ENCODE measurements at regions not wholly inside any gene's neighbourhood (a gene's known extent, or its start where the extent isn't known, plus 50 kb on each side); places are given as distances from the start of the nearest gene placed in this dataset.
A peak's percentile ranks its signal among the peaks of the same experiment; 100 is the strongest.

- TF ChIP-seq, protein P1, sequence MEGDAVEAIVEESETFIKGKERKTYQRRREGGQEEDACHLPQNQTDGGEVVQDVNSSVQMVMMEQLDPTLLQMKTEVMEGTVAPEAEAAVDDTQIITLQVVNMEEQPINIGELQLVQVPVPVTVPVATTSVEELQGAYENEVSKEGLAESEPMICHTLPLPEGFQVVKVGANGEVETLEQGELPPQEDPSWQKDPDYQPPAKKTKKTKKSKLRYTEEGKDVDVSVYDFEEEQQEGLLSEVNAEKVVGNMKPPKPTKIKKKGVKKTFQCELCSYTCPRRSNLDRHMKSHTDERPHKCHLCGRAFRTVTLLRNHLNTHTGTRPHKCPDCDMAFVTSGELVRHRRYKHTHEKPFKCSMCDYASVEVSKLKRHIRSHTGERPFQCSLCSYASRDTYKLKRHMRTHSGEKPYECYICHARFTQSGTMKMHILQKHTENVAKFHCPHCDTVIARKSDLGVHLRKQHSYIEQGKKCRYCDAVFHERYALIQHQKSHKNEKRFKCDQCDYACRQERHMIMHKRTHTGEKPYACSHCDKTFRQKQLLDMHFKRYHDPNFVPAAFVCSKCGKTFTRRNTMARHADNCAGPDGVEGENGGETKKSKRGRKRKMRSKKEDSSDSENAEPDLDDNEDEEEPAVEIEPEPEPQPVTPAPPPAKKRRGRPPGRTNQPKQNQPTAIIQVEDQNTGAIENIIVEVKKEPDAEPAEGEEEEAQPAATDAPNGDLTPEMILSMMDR (IDR thresholded peaks at IDR 0.05; ENCODE audit: insufficient read depth, low read length): no peak
- no peak for DNase-seq (ENCODE audit: low read depth)
- H3K4me3 ChIP-seq (ENCODE audit: low read depth, low read length): no peak overlapping the region
Measured at GRCh38 chr6:95417856-95418255, 159.5 kb upstream of the MANEA start.

DNA sequence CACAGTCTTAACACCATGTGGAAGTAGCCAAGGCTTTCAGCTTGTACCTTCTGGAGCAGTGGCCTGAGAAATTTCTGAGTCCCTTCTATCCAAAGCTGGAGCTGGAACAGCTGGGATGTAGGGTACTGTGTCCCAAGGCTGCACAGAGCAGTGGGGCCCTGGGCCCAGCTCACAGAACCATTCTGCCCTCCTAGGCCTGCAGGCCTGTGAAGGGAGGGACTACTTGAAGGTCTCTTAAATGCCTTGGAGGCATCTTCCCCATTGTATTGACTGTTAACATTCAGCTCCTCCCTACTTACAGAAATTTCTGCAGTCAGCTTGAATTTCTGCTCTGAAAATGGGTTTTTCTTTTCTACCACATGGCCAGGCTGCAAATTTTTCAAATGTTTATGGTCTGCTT, 156.5 kb upstream of the MANEA start:
- H3K4me3 ChIP-seq (ENCODE audit: low read depth, low read length): no peak overlapping the region
- TF ChIP-seq, protein P1 (IDR thresholded peaks at IDR 0.05; ENCODE audit: insufficient read depth, low read length): no peak
- no peak for DNase-seq (ENCODE audit: low read depth)

DNA sequence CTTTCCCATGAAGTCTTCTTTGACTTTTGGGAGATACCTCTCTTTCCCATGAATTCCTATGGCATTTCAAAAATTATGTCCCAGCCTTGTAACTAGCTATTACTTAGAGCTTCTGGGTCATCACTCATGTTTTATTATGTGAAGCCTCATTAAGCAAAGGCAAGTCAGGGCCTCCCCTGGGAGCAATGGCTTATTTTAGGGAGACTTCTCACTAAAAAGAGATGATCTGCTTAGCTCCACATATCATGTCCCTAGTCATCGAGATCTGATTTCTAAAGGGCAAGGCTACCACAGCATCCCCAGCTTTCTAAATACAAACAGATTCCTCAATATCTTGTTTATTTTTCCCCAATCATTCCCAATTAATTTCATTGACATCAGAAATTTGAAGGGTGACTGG, 154.0 kb upstream of the MANEA start:
- DNase-seq (ENCODE audit: low read depth): no peak
- H3K4me3 ChIP-seq (ENCODE audit: low read depth, low read length): no peak overlapping the region
- TF ChIP-seq, protein P1 (IDR thresholded peaks at IDR 0.05; ENCODE audit: insufficient read depth, low read length): no peak

DNA sequence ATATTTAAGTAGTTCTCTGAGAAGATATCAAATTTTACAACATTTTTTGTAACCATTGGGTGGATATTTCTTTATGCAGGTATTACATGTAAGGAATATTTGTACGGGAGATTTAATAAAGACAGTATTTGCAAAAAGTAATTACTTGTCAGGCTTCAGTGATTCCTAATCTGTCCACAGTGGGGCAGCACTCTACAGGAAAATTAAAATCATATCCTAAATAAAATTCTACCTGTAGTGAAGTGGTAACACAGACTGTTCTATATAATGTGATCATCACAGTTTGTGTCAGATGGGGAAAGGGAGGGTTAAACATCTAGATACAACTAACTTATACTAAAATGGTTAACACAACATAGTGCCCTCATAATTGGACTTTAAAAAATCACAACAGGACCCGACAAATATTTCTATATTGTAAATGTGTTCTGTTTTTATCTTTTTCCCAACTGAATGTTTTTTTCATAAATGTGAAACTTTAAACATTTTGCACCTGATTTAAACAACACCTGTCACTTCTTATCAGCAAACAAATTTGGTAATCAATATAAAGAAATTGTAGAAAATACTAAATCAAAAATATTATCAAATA, 145.6 kb upstream of the MANEA start:
- no peak overlapping the region for H3K4me3 ChIP-seq (ENCODE audit: low read depth, low read length)
- peak; percentile 54 for DNase-seq (ENCODE audit: low read depth)
- TF ChIP-seq, protein P1 (IDR thresholded peaks at IDR 0.05; ENCODE audit: insufficient read depth, low read length): peak; percentile 61

DNA sequence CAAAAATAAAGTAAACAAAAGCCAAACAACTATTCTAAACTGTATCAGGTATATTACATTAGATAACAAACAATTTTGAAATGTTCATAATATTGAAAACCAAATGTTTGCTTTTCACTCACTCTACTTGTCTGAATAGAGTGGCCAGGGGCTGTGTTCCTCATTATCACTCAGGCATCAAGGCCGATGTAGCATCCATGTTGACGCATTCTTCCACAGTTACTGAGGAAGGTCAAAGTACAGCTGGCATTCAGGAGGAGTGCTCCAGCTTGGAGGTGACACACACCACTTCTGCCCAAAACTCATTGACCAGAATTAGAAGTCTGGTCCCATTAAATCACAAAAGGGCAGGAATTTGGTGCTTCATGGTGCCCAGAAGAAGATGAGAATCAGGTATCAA, 137.6 kb upstream of the MANEA start:
- no peak for DNase-seq (ENCODE audit: low read depth)
- TF ChIP-seq, protein P1 (IDR thresholded peaks at IDR 0.05; ENCODE audit: insufficient read depth, low read length): no peak
- no peak overlapping the region for H3K4me3 ChIP-seq (ENCODE audit: low read depth, low read length)

GRCh38 chr6:95448208-95448607, 129.1 kb upstream of the MANEA start:
- TF ChIP-seq, protein P1 (IDR thresholded peaks at IDR 0.05; ENCODE audit: insufficient read depth, low read length): no peak
- no peak for DNase-seq (ENCODE audit: low read depth)
- no peak overlapping the region for H3K4me3 ChIP-seq (ENCODE audit: low read depth, low read length)

DNA sequence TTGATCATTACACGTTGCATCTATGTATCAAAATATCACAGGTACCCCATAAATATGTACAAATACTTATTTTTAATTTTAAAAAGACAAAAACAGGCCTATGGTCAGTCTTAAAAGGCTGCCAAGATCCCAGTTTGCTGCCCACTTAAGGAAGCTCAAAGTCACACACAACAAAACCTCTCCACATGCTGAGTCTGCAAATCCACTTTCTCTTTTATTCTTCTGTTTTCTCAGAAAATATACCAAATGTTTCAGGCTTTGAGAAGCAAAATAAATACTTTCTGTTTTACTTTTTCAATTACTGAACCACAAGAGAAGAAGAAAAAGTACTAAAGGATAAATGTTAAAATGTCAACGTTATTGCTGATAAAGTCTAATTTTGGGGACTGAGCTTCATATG, 107.8 kb upstream of the MANEA start:
- DNase-seq (ENCODE audit: low read depth): no peak
- TF ChIP-seq, protein P1 (IDR thresholded peaks at IDR 0.05; ENCODE audit: insufficient read depth, low read length): no peak
- H3K4me3 ChIP-seq (ENCODE audit: low read depth, low read length): no peak overlapping the region

Data from fibroblast of the aortic adventitia (primary cell).